ENCODE measurements at regions not wholly inside any gene's neighbourhood (a gene's known extent, or its start where the extent isn't known, plus 50 kb on each side); places are given as distances from the start of the nearest gene placed in this dataset.

DNA sequence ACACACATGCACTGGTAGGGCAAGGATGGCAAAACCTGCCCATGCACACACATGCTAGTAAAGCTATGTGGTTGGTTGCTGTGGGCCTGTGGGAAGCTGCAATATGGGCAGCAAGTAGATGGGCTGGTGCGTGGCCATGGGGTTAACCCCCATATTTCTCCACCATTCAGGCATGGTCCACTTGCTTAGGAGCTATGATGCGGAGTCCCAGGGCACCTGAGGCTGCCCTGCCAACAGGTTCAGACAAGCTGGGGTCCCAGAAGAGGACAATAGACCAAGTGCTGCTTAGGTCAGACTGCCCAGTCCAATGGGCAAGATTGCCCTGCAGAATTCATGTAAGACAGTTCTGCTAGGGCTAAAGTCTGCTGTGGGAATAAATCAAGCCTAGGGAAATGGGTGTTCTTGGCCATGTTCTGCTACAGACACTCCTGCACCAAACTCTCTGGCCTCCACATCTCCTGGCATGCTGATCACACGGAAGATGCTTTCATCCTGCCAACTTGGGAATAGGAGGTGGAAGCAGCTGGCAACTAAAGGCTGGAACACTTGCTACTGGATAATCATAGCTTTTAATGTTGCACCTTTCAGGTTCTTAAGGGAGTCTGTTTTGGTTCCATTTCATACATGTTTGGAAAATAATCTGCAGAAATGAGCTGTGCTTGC is 646.3 kb upstream of the SLITRK1 start:
- DNase-seq (ENCODE audit: low spot score in 2 of 2) = no peak
- H3K36me3 ChIP-seq = no peaks in the 10 kb centered on the region
- H3K27ac ChIP-seq = no peak overlapping the region
- H3K9me3 ChIP-seq = no peaks in the 10 kb centered on the region
- H3K27me3 ChIP-seq = no peaks in the 10 kb centered on the region
- no peak for TF ChIP-seq POLR2A (IDR thresholded peaks at IDR 0.05)
- TF ChIP-seq, protein P1, sequence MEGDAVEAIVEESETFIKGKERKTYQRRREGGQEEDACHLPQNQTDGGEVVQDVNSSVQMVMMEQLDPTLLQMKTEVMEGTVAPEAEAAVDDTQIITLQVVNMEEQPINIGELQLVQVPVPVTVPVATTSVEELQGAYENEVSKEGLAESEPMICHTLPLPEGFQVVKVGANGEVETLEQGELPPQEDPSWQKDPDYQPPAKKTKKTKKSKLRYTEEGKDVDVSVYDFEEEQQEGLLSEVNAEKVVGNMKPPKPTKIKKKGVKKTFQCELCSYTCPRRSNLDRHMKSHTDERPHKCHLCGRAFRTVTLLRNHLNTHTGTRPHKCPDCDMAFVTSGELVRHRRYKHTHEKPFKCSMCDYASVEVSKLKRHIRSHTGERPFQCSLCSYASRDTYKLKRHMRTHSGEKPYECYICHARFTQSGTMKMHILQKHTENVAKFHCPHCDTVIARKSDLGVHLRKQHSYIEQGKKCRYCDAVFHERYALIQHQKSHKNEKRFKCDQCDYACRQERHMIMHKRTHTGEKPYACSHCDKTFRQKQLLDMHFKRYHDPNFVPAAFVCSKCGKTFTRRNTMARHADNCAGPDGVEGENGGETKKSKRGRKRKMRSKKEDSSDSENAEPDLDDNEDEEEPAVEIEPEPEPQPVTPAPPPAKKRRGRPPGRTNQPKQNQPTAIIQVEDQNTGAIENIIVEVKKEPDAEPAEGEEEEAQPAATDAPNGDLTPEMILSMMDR (IDR thresholded peaks at IDR 0.05) = no peak
- TF ChIP-seq EP300 (IDR thresholded peaks at IDR 0.05) = no peak
- H3K4me3 ChIP-seq = no peak overlapping the region
- 83 to 88% methylated on average over 2 to 3 of the region's 3 CpGs for WGBS, 2 donors
- no peaks in the 10 kb centered on the region for H3K4me1 ChIP-seq

DNA sequence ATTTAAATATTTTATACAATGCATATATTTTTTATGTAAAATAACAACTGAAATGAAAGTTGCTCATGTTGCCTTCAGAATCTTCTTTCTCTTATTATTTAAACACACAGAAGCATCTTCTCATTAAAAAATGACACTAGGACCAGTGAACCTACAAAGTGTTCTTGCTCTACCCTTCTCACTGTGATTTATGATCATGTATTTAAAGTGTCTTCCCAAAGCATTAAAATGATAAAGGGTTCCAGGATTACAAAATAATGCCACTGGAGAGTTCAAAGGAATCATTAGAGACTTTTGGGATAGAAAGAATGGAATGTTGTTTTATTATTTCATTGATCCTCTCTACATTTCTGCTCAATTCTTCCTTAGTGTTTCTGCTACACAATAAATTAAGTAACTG is 643.6 kb upstream of the SLITRK1 start:
- TF ChIP-seq, protein P1 (IDR thresholded peaks at IDR 0.05) = no peak
- TF ChIP-seq POLR2A (IDR thresholded peaks at IDR 0.05) = no peak
- TF ChIP-seq EP300 (IDR thresholded peaks at IDR 0.05) = no peak

DNA sequence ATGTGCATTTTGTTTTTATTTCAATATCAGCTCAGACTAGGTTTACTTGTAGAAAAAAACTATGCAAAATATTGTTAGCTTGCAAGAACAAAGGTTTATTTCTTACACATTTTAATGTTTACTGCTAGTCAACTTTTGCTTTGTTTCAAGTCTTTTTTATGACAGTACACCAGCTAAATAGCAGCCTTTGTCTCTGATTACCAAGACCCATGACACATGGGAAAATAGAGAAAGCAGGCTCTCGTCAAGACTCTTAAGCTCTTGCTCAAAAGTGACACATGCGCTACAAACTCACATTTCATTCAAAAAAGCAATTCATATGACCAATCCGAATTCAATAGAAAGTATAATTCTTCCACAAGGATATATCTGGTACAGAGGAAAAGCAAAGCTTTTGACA is 642.3 kb upstream of the SLITRK1 start:
- no peaks in the 10 kb centered on the region for H3K27me3 ChIP-seq
- no peaks in the 10 kb centered on the region for H3K9me3 ChIP-seq
- DNase-seq (ENCODE audit: low spot score in 2 of 2) = no peak
- no peaks in the 10 kb centered on the region for H3K36me3 ChIP-seq
- no peak overlapping the region for H3K27ac ChIP-seq
- H3K4me1 ChIP-seq = no peaks in the 10 kb centered on the region
- WGBS, 2 donors = 44 to 45% methylated on average over 3 of the region's 3 CpGs
- H3K4me3 ChIP-seq = no peak overlapping the region
- TF ChIP-seq, protein P1 (IDR thresholded peaks at IDR 0.05) = no peak
- TF ChIP-seq EP300 (IDR thresholded peaks at IDR 0.05) (no peak), POLR2A (IDR thresholded peaks at IDR 0.05) (no peak)

More for the DNA sequence above, 643.6 kb upstream of the SLITRK1 start:
- DNase-seq (ENCODE audit: low spot score in 2 of 2) = no peak
- Histone ChIP-seq H3K27ac (no peak overlapping the region), H3K4me1 (no peaks in the 10 kb centered on the region), H3K4me3 (no peak overlapping the region), H3K36me3 (no peaks in the 10 kb centered on the region), H3K9me3 (no peaks in the 10 kb centered on the region), H3K27me3 (no peaks in the 10 kb centered on the region)

DNA sequence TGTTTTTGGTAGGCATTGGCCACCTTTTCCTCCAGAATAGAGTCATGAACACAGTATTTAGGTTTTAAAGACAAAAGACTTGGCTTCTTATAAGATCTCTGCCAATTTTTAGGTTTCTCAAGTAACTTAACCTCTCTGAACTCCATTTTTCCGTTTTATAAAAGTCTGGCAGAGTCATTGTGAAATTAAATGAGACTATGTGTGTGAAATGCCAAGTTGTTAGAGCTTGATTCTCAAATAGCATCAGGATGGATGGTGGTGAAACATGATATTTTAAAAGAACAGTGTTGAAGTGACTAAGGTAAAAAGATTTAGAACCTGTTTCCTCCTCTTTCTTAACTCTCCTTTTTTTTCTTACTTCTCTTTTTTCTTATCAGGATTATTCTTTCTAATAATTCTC is 617.7 kb upstream of the SLITRK1 start:
- TF ChIP-seq, protein P1 (IDR thresholded peaks at IDR 0.05) = no peak
- TF ChIP-seq EP300 (IDR thresholded peaks at IDR 0.05) = no peak
- peaks cover 0 to 6% (median 0%) of the 10 kb centered on the region in 4 donors for H3K9me3 ChIP-seq
- WGBS, 2 donors = 33 to 57% methylated on average over 1 of the region's 1 CpG
- H3K36me3 ChIP-seq = no peaks in the 10 kb centered on the region
- H3K4me3 ChIP-seq = no peak overlapping the region
- H3K27ac ChIP-seq = no peak overlapping the region
- DNase-seq (ENCODE audit: low spot score in 2 of 2) = no peak
- H3K27me3 ChIP-seq = no peaks in the 10 kb centered on the region
- no peaks in the 10 kb centered on the region for H3K4me1 ChIP-seq

DNA sequence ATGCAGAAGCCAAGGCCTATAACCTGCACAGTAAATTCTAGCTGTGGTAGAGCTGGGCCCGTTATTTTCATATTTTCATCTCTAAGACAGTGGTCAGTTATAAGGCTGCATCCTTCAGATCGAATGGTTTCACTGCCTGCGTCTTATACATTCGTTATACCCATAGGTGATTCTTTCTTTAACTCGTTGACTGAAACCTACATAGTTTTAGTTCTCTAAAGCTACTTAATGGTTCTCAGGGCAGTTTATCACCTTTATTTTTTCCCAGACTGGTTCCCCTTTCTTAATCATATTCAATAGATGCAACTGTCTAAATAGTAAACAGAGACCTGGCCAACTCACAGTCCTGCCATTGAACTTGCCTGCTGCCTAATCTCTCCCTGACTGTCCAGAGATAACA is 615.3 kb upstream of the SLITRK1 start:
- no peaks in the 10 kb centered on the region for H3K27me3 ChIP-seq
- WGBS, 2 donors = 87 to 88% methylated on average over 5 of the region's 5 CpGs
- TF ChIP-seq EP300 (IDR thresholded peaks at IDR 0.05) = no peak
- TF ChIP-seq, protein P1 (IDR thresholded peaks at IDR 0.05) = no peak
- TF ChIP-seq POLR2A (IDR thresholded peaks at IDR 0.05) = no peak
- no peak for DNase-seq (ENCODE audit: low spot score in 2 of 2)
- H3K27ac ChIP-seq = no peak overlapping the region
- H3K4me3 ChIP-seq = no peak overlapping the region
- H3K9me3 ChIP-seq = peaks cover 0 to 6% (median 0%) of the 10 kb centered on the region in 4 donors
- H3K4me1 ChIP-seq = no peaks in the 10 kb centered on the region
- H3K36me3 ChIP-seq = no peaks in the 10 kb centered on the region

Data from tibial nerve (tissue), 4 donors.